ENCODE measurements at regions not wholly inside any gene's neighbourhood (a gene's known extent, or its start where the extent isn't known, plus 50 kb on each side); places are given as distances from the start of the nearest gene placed in this dataset.

DNA sequence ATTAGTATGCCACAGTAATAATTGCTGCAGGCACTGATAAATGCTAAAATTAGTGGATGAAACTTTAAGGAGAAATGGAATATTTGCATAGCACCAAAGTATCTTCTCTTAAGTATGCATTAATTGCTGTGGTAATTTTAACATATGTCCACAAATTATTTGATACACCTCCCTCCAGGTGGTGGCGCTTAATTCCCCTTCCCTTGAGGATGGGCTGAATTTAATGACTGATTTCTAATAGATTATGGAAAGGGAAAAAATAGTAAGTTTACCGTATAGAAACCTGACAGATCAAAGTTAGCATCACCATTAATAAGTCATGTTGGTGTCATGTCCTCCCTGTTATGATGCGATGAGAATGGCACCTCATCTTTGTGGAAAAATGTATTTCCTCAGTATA, 519.2 kb downstream of the TFEC start:
- FAIRE-seq (no peak), DNase-seq (ENCODE audit: low read depth, low spot score) (no peak)
- H2AFZ ChIP-seq (ENCODE audit: low read depth, low read length) = no peak overlapping the region
- H3K36me3 ChIP-seq (ENCODE audit: control insufficient read depth in 2 of 2, extremely low read depth in 1 of 2, insufficient read depth in 2 of 2, low read length in 2 of 2) = no peaks in the 10 kb centered on the region
- H3K4me2 ChIP-seq (ENCODE audit: insufficient read depth, low read length) = no peak overlapping the region
- H3K9me1 ChIP-seq (replicated peaks; ENCODE audit: control insufficient read depth, extremely low read depth, insufficient read depth, low read length) = no peaks in the 10 kb centered on the region
- intact Hi-C loops (cut with micrococcal nuclease) (no loop called here), dilution Hi-C loops (cut with MboI; ENCODE audit: extremely low pct_ligation_motif_present, low sequenced_read_pairs) (no loop called here)
- H3K4me3 ChIP-seq (replicated peaks in 1 of 3; ENCODE audit: insufficient read depth in 1 of 3, low read depth in 1 of 3, low read length in 3 of 3) = no peak overlapping the region
- POLR2A ChIA-PET = no interaction called here
- TF ChIP-seq, protein P1, sequence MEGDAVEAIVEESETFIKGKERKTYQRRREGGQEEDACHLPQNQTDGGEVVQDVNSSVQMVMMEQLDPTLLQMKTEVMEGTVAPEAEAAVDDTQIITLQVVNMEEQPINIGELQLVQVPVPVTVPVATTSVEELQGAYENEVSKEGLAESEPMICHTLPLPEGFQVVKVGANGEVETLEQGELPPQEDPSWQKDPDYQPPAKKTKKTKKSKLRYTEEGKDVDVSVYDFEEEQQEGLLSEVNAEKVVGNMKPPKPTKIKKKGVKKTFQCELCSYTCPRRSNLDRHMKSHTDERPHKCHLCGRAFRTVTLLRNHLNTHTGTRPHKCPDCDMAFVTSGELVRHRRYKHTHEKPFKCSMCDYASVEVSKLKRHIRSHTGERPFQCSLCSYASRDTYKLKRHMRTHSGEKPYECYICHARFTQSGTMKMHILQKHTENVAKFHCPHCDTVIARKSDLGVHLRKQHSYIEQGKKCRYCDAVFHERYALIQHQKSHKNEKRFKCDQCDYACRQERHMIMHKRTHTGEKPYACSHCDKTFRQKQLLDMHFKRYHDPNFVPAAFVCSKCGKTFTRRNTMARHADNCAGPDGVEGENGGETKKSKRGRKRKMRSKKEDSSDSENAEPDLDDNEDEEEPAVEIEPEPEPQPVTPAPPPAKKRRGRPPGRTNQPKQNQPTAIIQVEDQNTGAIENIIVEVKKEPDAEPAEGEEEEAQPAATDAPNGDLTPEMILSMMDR (IDR thresholded peaks at IDR 0.05; ENCODE audit: extremely low read depth in 1 of 2, insufficient read depth in 1 of 2, low read depth in 1 of 2, low read length in 2 of 2) = no peak
- TF ChIP-seq JUN (IDR thresholded peaks at IDR 0.05; ENCODE audit: borderline replicate concordance, insufficient read depth, insufficient read length, low read depth) = no peak
- no peak for TF ChIP-seq MYC (IDR thresholded peaks at IDR 0.05; ENCODE audit: low read depth, low read length)
- H3K9ac ChIP-seq (replicated peaks; ENCODE audit: extremely low read depth, insufficient read depth, low read length) = no peak overlapping the region
- CTCF ChIA-PET = interaction anchor here (0.5 kb wide), 1 partner anchor 33 kb away, joined by 3 read pairs; no protein-coding TSS in a partner anchor
- H3K27me3 ChIP-seq (ENCODE audit: control insufficient read depth in 2 of 2, insufficient read depth in 2 of 2, low read length in 2 of 2) = no peaks in the 10 kb centered on the region
- H3K9me3 ChIP-seq (replicated peaks; ENCODE audit: control insufficient read depth, insufficient read depth, low read length) = no peaks in the 10 kb centered on the region
- BruUV-seq (replicated peaks) = no TSS peak
- H3K79me2 ChIP-seq (ENCODE audit: control insufficient read depth, insufficient read depth, low read length) = no peaks in the 10 kb centered on the region
- no peak overlapping the region for H3K27ac ChIP-seq (ENCODE audit: insufficient read depth, low read depth, low read length)
- no peaks in the 10 kb centered on the region for H4K20me1 ChIP-seq (replicated peaks; ENCODE audit: control insufficient read depth, extremely low read depth, insufficient read depth, low read length)
- H3K4me1 ChIP-seq (ENCODE audit: control insufficient read depth, extremely low read depth, insufficient read depth, low read length) = no peaks in the 10 kb centered on the region

DNA sequence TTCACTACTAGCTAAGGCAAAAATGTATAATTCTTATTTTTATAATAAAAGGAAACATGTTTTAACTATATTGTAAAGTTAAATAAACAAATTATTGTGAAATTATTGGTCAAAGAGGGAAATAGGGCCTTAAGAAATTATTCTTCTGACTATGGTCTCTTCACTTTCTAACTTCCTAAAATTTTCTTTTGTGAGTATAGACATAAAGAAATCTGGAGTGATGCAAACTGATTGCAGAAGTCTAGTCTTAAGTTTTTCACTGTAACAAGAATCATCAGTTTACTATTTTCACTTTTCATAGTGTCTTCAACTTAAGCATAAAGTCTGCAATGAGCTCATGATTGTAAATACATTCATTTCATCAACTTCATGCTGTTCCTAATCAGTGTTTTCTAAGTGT, 525.4 kb downstream of the TFEC start:
- Histone ChIP-seq H3K4me3 (replicated peaks in 1 of 3; ENCODE audit: insufficient read depth in 1 of 3, low read depth in 1 of 3, low read length in 3 of 3) (no peak overlapping the region), H3K4me1 (ENCODE audit: control insufficient read depth, extremely low read depth, insufficient read depth, low read length) (no peaks in the 10 kb centered on the region), H3K4me2 (ENCODE audit: insufficient read depth, low read length) (no peak overlapping the region), H3K36me3 (ENCODE audit: control insufficient read depth in 2 of 2, extremely low read depth in 1 of 2, insufficient read depth in 2 of 2, low read length in 2 of 2) (no peaks in the 10 kb centered on the region), H3K9ac (replicated peaks; ENCODE audit: extremely low read depth, insufficient read depth, low read length) (no peak overlapping the region), H3K27ac (ENCODE audit: insufficient read depth, low read depth, low read length) (no peak overlapping the region), H3K27me3 (ENCODE audit: control insufficient read depth in 2 of 2, insufficient read depth in 2 of 2, low read length in 2 of 2) (no peaks in the 10 kb centered on the region), H3K9me3 (replicated peaks; ENCODE audit: control insufficient read depth, insufficient read depth, low read length) (no peaks in the 10 kb centered on the region), H3K79me2 (ENCODE audit: control insufficient read depth, insufficient read depth, low read length) (no peaks in the 10 kb centered on the region), H4K20me1 (replicated peaks; ENCODE audit: control insufficient read depth, extremely low read depth, insufficient read depth, low read length) (no peaks in the 10 kb centered on the region), H2AFZ (ENCODE audit: low read depth, low read length) (no peak overlapping the region), H3K9me1 (replicated peaks; ENCODE audit: control insufficient read depth, extremely low read depth, insufficient read depth, low read length) (no peaks in the 10 kb centered on the region)
- POLR2A ChIA-PET = no interaction called here
- no TSS peak for BruUV-seq (replicated peaks)
- dilution Hi-C loops (cut with MboI; ENCODE audit: extremely low pct_ligation_motif_present, low sequenced_read_pairs) (no loop called here), intact Hi-C loops (cut with micrococcal nuclease) (no loop called here)
- no peak for TF ChIP-seq GATA2 (IDR thresholded peaks at IDR 0.05; ENCODE audit: insufficient read depth, insufficient read length, low read depth, low read length)
- no peak for DNase-seq (ENCODE audit: low read depth, low spot score)
- FAIRE-seq = no peak
- CTCF ChIA-PET = interaction anchor here (1.2 to 1.8 kb wide), 4 partner anchors 10 to 638 kb away, joined by 3 to 9 read pairs (median 4); no protein-coding TSS in a partner anchor

Measured in endothelial cell of umbilical vein (primary cell).